Adrenal gland (tissue), 9 donors: ENCODE measurements at regions not wholly inside any gene's neighbourhood (a gene's known extent, or its start where the extent isn't known, plus 50 kb on each side); places are given as distances from the start of the nearest gene placed in this dataset.

ENCODE experiments used
- DNase-seq, 7 donors: peaks; one replicate each; pipeline ENCODE4 v3.0.0-alpha.2; 2019 to 2020
- H3K27ac ChIP-seq, 5 donors: fragments of 200-600 bp; sonication (generic) in 4 of 5; 1 replicate in 3 of 5; 2 replicates in 2 of 5; pipeline versions ENCODE4 v1.5.1 to v1.8.0; 2016 to 2020; ENCODE audit warnings: mild to moderate bottlenecking in 1 of 5
- H3K27me3 ChIP-seq: fragments of 200-600 bp; 2 replicates; pipeline ENCODE4 v1.8.0; 2021
- H3K36me3 ChIP-seq, 2 donors: fragments of 200-600 bp; replicated peaks in 1 of 2; 1 replicate in 1 of 2; 2 replicates in 1 of 2; pipeline versions ENCODE4 v1.5.1 to v1.8.0; 2018 to 2022
- H3K4me1 ChIP-seq, 2 donors: fragments of 200-600 bp; replicated peaks in 1 of 2; 1 replicate in 1 of 2; 2 replicates in 1 of 2; pipeline versions ENCODE4 v1.5.1 to v1.8.0; 2018 to 2021
- H3K4me3 ChIP-seq, 4 donors: fragments of 200-600 bp; sonication (generic) in 3 of 4; one replicate each; pipeline ENCODE4 v1.5.1; 2016 to 2018
- H3K9me3 ChIP-seq, 3 donors: fragments of 200-600 bp; sonication (generic) in 1 of 3; replicated peaks in 1 of 3; 1 replicate in 2 of 3; 2 replicates in 1 of 3; pipeline versions ENCODE4 v1.5.1 to v1.8.0; 2016 to 2021
- POLR2A ChIP-seq, 2 donors: fragments of 450-650 bp; IDR thresholded peaks; one replicate each; pipeline ENCODE4 v1.6.1; 2017; ENCODE audit warnings: antibody characterized with exemption in 2 of 2, mild to moderate bottlenecking in 2 of 2, moderate library complexity in 1 of 2
- WGBS, 4 donors: extraction: QIAGEN DNeasy Blood & Tissue Kit in 2 of 4; methylation state at CpG; one replicate each; pipeline versions ENCODE4 v1.1.5 to v1.1.7; 2013 to 2017; 5-methylcytosine and 5-hydroxymethylcytosine counted together
- intact Hi-C, 2 donors: fragments of 100-400 bp; cut with DNase I; formaldehyde crosslinking; loops; one replicate each; pipeline versions ENCODE4 v1.14.1 to v1.15.0; 2022 to 2023
- TF ChIP-seq, protein P1 (sequence below), 6 experiments: fragments of 450-650 bp in 4 of 6; fragments of 200-600 bp in 2 of 6; sonication (generic) in 1 of 6; IDR thresholded peaks; 1 replicate in 5 of 6; 2 replicates in 1 of 6; pipeline versions ENCODE4 v1.5.1 to v1.8.0; 2016 to 2021; ENCODE audit warnings: antibody characterized with exemption in 6 of 6, mild to moderate bottlenecking in 2 of 6, moderate library complexity in 1 of 6
- donor health status: healthy with polysubstance abuse.
- donor health status: Bipolar disorder and iron deficiency.
- donor health status: DM: yes; HTN: yes; CAD: no.
- donor health status: DM: no; HTN: no; CAD: no.
- donor health status: DM: no; HTN: no; CAD: no.

DNA sequence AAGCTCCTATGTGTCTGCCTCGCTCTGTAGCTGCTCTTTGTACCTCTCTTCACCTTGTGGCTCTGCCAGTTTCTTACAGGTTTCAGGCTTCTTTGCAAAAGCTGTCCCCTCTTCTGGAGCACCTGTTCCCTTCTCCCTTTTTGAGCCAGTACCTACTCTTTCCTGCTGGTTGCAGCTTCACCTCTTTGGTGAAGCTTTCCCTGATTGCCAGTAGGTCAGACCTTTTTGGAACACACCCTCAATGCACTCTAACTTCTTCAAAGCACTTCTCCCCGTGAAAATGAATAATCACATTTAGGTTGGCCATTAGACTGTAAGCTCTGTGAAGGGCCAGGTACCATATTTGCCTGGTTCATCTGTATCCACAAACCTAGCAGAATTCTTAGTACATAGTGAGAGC is 60.3 kb downstream of the BHLHE40 start:
- H3K36me3 ChIP-seq, result no peaks in the 10 kb centered on the region
- H3K4me3 ChIP-seq, result no peak overlapping the region
- DNase-seq, result no peak
- no peak for TF ChIP-seq POLR2A (IDR thresholded peaks at IDR 0.05)
- TF ChIP-seq, protein P1, sequence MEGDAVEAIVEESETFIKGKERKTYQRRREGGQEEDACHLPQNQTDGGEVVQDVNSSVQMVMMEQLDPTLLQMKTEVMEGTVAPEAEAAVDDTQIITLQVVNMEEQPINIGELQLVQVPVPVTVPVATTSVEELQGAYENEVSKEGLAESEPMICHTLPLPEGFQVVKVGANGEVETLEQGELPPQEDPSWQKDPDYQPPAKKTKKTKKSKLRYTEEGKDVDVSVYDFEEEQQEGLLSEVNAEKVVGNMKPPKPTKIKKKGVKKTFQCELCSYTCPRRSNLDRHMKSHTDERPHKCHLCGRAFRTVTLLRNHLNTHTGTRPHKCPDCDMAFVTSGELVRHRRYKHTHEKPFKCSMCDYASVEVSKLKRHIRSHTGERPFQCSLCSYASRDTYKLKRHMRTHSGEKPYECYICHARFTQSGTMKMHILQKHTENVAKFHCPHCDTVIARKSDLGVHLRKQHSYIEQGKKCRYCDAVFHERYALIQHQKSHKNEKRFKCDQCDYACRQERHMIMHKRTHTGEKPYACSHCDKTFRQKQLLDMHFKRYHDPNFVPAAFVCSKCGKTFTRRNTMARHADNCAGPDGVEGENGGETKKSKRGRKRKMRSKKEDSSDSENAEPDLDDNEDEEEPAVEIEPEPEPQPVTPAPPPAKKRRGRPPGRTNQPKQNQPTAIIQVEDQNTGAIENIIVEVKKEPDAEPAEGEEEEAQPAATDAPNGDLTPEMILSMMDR (IDR thresholded peaks at IDR 0.05), result no peak
- 88 to 98% (median 91%) methylated on average over 2 of the region's 2 CpGs for WGBS, 4 donors
- peaks cover 0 to 4% of the 10 kb centered on the region in 2 donors for H3K4me1 ChIP-seq
- H3K27me3 ChIP-seq, result no peaks in the 10 kb centered on the region
- H3K27ac ChIP-seq, result no peak overlapping the region
- intact Hi-C loops, result no loop called here
- no peaks in the 10 kb centered on the region for H3K9me3 ChIP-seq

DNA sequence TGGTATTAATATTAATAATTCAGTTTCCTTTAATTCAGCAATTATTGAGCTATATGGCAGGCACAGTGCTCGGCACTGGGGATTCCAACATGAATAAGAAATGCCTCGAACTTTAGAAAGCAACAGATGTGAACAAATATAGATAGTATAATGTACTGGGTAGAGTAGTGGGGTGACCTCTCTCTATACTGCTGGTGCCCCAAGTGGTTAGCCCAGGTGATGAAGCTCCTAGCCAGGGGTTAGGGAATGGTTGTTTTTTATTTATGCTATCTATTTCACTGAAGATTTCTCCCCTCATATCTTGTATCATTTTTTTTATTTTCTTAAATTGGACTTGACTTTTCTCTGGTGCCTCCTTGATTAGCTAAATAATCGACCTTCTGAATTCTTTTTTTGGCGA is 62.1 kb downstream of the BHLHE40 start:
- no peak overlapping the region for H3K4me3 ChIP-seq
- no peaks in the 10 kb centered on the region for H3K9me3 ChIP-seq
- no peaks in the 10 kb centered on the region for H3K27me3 ChIP-seq
- peaks cover 0 to 4% of the 10 kb centered on the region in 2 donors for H3K4me1 ChIP-seq
- intact Hi-C loops, result loop anchor here in 1 of 2 donors (5.0 kb wide), 1 partner anchor 334 kb away; no protein-coding TSS in a partner anchor
- 60 to 95% (median 78%) methylated on average over 4 of the region's 4 CpGs for WGBS, 4 donors
- no peak overlapping the region for H3K27ac ChIP-seq
- no peaks in the 10 kb centered on the region for H3K36me3 ChIP-seq
- TF ChIP-seq, protein P1 (IDR thresholded peaks at IDR 0.05), result no peak
- no peak for TF ChIP-seq POLR2A (IDR thresholded peaks at IDR 0.05)
- no peak for DNase-seq

DNA sequence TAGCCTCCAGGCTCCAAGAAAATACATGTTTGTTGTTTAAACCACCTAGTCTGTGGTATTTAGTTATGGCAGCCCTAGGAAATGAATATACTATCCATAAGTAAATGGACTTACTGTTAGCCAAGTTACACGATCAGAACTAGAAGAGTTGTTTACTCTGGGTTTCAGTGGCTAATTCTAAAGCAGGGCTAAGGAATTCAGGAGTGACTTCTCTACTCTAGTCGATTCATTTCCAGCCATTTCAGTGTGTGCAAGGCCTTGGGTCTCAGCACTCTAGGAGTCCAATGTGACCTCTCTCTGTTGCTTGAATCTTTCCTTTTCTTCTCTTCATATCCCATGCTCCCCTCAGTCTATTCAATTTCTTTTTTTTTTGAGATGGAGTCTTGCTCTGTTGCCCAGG is 66.7 kb downstream of the BHLHE40 start:
- DNase-seq, result no peak
- no peaks in the 10 kb centered on the region for H3K27me3 ChIP-seq
- intact Hi-C loops, result no loop called here
- H3K9me3 ChIP-seq, result no peaks in the 10 kb centered on the region
- H3K36me3 ChIP-seq, result no peaks in the 10 kb centered on the region
- H3K27ac ChIP-seq, result no peak overlapping the region
- no peak for TF ChIP-seq POLR2A (IDR thresholded peaks at IDR 0.05)
- TF ChIP-seq, protein P1 (IDR thresholded peaks at IDR 0.05), result no peak
- no peaks in the 10 kb centered on the region for H3K4me1 ChIP-seq
- no peak overlapping the region for H3K4me3 ChIP-seq
- WGBS, 4 donors, result 84 to 93% (median 87%) methylated on average over 2 of the region's 2 CpGs

DNA sequence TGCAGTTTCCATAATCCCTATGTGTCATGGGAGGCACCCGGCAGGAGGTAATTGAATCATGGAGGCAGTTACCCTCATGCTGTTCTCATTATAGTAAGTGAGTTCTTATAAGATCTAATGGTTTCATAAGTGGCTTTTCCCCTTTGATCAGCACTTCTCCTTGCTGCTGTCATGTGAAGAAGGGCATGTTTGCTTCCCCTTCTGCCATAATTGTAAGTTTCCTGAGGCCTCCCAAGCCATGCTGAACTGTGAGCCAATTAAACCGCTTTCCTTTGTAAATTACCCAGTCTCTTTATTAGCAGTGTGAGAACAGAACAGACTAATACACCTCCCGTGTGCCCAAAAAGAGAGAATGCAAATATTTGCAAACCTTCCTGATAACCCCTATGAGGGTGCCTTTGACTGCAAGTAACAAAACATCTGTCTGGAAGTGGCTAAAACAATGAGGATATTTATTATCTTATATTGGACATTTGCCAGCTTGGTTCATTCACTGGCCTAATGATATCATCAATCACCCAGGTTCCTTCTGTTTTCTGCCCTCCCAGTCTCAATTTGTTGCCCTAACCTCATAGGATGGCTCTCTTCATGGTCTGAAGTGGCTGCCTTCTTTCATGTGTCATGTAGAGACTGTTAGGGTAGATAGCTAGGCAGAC is 68.7 kb downstream of the BHLHE40 start:
- H3K27me3 ChIP-seq, result no peaks in the 10 kb centered on the region
- peaks cover 0 to 6% of the 10 kb centered on the region in 2 donors for H3K4me1 ChIP-seq
- no peaks in the 10 kb centered on the region for H3K9me3 ChIP-seq
- TF ChIP-seq POLR2A (IDR thresholded peaks at IDR 0.05), result no peak
- TF ChIP-seq, protein P1 (IDR thresholded peaks at IDR 0.05), result no peak
- DNase-seq, result no peak
- H3K27ac ChIP-seq, result no peak overlapping the region
- 68 to 86% (median 76%) methylated on average over 3 of the region's 3 CpGs for WGBS, 4 donors
- H3K36me3 ChIP-seq, result no peaks in the 10 kb centered on the region
- H3K4me3 ChIP-seq, result no peak overlapping the region
- intact Hi-C loops, result no loop called here
